ENCODE measurements at regions not wholly inside any gene's neighbourhood (a gene's known extent, or its start where the extent isn't known, plus 50 kb on each side); places are given as distances from the start of the nearest gene placed in this dataset.

DNA sequence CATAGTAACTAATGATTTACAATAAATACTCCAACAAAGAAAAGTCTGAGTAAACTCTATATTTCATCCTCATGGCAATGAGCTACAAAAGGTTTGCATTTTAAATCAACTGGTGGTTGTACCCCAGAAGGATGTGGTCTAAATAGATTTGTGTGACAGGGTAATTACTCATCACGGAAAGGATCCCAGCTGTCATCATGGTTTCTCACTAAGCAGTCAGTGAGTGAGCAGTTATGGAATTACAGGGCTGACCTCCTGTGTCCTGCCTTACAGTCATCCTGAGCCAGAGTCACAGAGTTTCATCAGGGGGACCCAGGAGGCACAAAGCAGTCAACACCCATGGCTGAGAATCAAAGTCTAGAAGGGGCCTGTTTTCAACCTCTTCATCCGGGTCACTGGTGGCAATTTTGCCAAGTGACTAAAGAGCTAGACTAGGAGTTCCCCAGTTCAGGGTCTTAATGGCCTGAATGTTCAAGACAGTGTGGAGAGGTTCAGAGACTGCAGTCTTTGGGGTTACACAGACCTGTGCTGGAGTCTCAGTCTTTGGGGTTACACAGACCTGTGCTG is 210.7 kb upstream of the SLC24A2 start:
- DNase-seq (ENCODE audit: low spot score): no peak

DNA sequence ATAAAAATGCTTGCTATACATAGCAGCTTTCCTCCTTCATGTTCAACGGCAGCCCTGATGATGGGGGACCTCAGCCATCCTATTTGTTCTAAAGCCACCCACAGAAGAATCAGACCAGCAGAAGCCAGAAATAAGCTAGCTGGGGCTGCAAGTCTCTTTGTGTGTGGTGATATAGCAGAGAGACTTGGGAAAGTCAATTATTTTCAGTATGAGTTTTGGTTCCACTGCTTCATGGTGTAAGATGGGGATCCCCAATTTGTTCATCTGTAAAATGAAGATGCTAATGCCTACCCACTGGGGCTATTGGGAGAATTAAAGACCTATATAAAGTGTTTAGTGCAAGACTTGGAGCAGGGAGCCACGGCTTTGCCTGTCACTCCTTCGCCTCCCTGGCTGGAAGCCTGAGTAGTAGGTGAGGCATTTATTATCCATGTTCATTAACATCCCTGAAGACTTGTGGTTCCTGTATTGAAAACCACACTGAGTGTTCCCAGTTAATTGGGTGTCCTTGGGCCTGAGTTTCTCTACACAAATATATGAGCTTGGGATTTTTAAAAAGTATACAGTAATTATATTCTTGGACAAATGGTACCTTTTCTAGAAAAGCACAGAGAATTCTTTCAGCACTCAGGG is 210.1 kb upstream of the SLC24A2 start:
- no peak for DNase-seq (ENCODE audit: low spot score)

DNA sequence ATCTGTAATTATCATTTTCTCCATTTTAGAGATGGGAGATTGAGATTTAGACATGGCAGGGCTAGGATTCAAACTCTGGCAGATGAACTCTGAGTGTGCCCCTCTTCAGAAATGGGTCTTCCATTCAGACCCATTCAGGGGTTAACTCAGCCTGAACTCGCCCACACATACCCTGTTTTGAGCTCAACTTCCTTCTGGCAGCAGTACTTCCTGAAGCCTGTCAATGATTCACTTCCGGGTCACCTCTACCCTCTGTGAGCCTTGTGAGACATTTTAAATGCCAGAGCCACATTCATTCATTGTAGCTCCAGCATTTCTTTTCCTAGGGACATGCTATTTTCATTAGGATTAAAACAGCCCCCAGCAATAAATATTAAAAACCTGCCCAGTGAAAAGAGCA is 209.3 kb upstream of the SLC24A2 start:
- no peak for DNase-seq (ENCODE audit: low spot score)

DNA sequence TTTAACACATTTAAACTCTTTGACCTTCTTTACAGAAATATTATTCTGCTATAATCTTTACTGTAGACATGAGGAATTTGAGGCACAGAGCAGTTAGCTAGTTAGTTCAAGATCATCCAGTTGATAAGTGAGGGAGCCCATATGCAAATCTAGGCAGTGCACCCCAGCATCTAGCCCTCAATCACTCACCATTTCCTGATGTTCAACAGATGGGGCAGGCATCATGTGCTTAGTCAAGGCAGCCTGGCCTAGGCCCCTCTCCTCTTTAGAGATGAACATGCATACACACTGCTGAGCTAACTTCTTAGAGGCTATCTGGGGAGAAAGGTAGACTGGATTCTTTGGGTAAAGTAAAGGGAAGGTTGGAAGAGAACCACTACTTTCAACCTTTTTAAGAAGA is 206.8 kb upstream of the SLC24A2 start:
- no peak for DNase-seq (ENCODE audit: low spot score)

DNA sequence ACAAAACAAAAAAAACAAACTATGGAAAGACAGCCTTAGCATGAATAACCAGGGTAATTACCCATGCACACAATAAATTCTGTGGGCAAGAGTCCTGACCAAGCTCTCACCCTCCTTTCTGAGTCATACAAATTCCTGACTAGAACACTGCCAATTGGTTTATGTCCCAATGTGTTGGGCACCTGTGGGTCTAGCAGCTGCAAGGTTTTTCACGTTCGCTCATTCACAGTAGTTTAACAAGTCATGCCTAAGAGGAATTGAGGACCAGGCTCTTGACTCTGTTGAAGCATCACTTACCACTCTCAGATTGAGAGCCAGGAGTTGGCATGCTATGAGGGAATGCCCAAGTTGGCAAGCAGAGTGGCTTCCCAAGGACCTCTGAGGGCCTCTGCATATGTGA is 205.5 kb upstream of the SLC24A2 start:
- DNase-seq (ENCODE audit: low spot score): no peak

DNA sequence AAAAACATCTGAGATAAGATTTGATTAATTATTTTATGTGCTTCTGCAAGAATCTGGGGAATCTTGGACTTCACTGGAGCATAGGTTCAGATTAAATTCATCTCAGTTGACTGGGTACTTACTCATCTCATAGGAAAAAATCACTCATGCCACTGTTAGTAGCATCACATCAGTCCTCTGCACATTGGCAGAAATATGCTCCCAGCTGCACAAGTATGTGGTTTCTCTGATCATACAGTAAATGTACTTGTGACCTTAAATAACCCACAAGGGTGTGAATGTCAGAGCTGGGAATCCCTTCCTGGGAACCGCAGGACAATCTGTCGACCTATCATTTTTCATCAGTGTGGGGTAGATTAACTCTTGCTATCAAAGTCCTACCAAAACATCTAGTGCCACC is 203.7 kb upstream of the SLC24A2 start:
- no peak for DNase-seq (ENCODE audit: low spot score)

DNA sequence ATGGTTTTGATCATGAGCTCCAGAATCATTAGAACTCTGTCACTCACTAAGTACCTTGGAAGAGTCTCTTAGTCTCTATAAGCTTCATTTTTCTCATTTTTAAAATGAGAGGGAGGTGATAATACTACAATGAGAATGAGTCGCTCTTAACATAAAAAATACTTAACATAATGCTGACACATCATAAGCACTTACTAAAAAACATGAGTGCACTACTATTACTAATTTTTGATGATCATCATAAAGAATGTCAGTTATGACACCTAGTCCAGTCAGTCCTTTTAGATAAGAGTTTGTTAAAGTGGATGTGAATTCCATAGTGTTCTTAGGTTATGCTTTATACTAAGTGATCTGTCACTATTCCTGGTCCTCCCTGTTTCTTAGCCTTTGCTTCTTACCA is 200.4 kb upstream of the SLC24A2 start:
- DNase-seq (ENCODE audit: low spot score): no peak

DNA sequence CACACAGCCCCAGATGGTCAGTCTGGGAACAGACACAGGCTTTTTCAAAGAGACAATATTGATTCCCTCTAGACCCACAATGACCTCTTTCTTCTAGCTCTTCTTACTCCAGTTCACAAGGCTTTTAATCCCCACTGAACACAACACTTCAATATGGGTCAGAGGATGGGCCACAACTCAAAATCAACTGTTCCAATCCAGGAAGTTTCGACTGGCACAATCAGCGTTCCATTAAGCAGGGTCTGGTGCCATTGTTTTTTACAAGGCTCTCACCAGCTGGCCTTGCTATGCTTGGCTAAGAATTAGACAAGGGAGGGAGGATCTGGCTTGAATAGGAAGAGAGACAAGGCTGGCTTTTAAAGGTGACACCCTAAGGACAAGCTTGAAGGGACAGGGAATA is 199.4 kb upstream of the SLC24A2 start:
- peak; percentile 72 for DNase-seq (ENCODE audit: low spot score)

DNA sequence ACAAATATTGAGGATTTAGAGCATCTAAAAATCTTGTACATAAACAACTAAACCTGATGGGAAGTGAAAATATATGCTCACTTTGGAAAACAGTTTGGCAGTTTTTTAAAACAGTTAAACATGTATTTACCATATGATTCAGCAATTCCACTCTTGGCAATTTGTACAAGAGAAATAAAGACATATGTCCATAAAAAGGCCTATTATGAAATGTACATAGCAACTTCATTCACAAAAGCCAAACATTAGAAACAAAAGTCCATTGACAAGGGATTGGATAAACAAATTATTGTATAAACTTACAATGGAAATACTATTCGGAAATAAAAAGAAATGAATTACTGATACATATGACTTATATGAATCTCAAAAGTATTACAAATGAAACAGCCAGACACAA is 196.2 kb upstream of the SLC24A2 start:
- DNase-seq (ENCODE audit: low spot score): no peak

DNA sequence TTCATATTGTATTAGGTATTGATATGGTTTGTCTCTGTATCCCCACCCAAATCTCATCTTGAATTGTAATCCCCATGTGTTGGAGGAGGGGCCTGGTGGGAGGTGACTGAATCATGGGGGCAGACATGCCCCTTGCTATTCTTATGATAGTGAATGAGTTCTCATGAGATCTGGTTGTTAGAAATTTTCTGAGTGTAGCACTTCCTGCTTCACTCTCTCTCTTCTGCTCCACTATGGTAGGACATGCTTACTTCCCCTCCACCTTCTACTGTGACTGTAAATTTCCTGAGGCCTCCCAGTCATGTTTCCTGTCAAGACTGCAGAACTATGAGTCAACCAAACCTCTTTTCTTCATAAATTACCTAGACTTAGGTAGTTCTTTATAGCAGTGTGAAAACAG is 187.4 kb upstream of the SLC24A2 start:
- DNase-seq (ENCODE audit: low spot score): no peak

DNA sequence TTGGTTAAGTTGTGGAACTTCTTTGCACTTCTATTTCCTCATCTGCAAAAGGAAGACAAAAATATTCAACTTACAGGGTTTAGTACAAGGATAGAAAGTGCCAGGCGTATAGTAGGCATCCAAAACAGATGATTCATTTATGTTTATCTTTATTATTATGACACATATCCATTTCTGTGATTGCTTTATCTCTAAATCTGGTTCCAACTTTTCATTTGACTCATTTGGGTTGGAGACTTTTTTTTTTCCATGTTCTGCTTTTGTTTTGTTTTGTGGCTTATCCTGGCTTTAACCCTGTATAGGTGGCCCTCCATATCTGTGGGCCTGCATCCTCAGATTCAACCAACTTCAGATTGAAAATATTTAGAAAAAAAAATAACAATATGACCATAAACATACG is 186.7 kb upstream of the SLC24A2 start:
- no peak for DNase-seq (ENCODE audit: low spot score)

DNA sequence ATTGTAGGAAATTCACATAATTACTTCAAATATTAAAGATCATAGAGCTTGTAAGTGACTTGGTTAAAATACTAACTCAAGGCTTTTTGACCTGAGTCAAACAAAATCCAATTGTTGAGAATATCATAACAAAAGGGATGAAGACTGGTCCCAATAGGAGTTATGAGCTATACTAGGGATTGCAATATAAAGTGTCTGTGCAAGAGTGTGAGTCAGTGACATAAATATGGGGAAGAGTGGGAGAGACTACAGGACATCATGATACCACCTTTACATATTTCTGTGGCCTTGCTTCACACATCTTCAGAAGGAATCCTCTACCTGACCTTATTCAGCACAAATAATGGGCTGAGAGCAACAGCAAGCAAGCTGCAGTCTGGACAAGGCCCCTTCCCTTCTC is 180.9 kb upstream of the SLC24A2 start:
- no peak for DNase-seq (ENCODE audit: low spot score)

DNA sequence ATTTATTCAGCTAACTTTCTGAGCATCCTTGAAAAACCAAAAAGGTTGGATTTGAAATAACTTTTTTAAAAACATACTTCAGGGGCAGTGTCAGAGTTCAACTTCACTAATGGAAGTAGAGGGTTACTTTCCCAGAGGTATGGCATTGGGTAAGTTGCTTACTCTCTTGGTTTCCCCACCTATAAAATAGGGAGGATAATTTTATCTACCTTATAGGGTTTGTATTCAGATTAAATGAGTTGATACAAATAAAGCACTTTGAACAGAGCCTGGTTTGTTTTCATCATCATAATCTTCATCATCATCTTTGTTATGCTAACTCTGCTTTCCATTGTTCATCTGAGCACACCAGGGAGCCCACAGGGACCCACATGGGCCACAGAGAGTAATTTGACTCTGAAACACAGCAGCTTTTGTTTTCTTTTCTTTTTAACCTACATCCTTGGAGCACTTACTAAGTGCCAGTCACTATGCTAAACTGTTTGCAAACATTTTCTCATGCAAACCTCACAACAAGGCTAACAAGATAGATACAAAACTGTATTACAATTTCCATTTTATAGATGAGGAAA is 179.1 kb upstream of the SLC24A2 start:
- no peak for DNase-seq (ENCODE audit: low spot score)

DNA sequence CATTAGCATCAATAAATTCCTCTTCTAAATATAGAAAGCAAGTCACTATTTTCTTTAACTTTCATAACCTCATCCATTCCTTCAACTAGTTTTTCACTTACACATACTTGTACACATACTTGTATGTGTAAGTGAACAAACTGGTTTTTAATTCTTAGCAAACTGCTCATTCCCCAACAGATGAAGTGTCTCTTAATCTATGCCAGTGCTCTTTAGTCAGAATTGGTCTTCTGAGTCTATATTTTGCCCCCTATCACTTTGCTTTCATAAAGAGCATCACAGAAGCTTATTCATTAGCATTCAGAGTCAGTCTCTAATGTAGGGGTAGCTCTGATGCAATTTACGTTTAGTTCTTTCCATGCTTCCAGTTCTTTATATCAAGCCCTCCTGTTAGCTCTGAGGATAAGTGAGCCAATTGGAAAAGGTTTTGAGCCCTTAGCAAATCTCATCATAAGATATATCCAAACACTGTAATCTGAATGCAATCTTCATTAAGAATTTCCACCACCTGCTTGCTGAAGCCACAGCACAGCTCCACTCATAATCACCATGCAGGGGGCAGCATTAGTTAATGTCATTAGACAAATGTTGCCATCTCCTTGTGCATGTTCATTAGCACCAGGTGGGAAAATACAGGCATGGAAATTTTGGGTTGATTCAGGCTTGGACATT is 178.5 kb upstream of the SLC24A2 start:
- DNase-seq (ENCODE audit: low spot score): no peak

DNA sequence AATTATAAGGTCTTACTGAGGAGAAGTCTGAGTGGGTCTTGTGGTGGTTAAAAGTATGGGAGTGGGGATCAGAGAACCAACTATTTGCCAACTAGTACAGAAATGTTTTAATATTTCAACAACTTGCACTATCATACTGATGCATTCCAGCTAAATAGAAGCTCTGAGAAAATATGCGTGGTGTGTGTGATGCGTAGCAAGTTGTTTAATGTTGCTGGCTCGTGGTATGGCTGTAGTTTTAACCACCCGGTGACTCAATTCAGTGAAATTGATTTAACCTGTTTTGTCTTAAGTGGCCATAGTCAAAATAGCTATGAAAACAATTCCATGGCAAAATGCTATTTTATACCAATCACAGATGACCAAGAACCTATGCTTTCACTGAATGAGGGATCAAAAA is 176.5 kb upstream of the SLC24A2 start:
- DNase-seq (ENCODE audit: low spot score): no peak

DNA sequence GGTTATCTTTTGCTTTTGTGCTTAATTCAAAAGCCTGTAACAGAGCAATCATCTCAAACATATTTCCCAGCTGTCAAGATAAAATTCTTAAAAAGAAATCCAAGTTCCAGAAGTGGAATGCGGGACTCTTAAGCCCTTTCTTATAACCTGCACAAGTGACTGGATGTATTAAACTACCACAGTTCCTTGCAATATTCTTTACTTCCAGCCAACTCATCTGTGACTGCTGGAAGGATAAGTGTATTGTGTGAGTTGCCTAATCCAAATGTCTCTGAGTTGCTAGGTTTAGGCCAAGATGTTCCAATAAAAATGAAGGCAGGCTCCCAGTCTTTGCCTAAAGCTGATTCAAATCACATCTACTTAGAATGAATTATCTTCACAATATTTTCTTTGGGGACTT is 159.2 kb upstream of the SLC24A2 start:
- DNase-seq (ENCODE audit: low spot score): no peak

DNA sequence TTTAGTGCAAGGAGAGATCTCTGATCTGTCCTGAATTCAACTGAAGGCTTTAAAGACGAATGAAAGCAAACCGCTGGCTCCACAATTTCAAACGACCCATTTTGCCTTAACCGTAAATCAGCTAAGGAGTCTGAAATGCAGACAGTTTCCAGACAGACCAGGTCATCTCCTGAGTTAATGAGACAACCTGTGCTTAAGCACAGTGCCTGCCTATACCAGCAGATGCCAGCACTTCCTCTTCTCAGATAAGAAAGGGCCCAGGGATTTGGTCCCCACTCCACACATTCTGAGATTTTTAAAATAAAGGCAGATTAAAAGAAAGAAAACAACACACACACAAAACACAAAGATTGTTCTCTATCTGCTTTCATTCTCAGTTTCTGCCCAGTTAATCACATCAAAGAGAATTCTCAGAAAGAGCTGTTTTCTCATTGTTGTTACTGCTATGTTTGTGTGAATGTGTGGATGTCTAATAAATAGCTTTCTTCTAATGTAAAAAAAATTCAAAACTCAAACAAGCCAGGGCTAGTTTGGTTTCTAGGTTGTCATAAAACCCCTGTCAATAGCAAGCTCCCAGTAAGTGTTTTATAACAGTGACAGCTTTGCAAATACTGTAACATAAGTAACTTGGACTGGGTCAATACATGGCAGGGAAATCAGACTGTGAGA is 157.7 kb upstream of the SLC24A2 start:
- DNase-seq (ENCODE audit: low spot score): no peak

DNA sequence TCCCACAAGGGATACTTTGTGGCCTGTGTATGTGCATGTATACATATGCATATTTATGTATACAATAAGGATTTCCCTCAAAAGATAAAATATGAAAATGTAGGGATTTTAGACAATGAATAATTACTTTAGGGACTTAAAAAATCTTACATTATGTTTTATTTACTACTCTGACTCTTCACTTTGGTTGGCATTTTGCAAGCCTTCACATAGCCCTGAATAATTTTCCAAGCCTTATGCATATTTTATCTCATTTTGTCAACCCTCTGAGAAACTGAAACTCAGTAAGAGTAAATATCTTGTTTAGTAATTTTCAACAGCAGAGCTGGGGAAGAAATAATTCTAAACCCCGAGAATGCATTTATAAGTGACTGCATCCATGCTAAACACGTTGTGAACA is 153.0 kb upstream of the SLC24A2 start:
- DNase-seq (ENCODE audit: low spot score): no peak

DNA sequence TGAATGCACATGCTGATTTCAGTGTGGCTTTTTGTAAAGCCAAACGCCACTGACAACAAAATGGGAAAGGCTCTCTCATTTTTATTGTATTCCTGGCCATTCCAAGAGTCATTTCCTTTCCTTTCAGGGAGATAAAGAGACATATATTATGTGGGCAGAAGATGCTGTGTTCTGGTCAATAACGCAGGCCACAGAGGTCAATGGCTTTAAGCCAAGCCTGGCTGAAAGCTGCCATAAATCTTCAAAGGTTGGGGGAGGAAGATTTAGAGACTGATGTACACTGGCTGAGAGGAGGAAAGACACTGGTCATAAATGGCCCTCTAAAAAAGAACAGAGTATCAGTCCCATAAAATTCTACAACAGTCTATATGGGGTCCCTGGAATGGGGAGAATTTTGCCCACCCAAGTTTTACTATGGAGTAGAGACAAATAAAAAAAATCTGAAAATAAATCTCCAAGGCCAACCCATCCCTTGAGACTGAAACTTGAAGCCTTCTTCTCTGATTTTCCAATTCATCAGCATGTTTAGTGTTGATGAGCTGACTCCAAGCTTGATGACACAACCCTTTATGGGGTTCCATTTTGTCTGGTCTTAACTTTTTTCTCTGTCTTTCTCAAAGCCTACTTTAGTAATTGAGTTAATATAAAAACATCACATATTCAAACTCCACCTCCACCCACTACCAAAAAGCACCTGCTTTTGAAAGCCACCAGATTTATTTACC is 152.1 kb upstream of the SLC24A2 start:
- DNase-seq (ENCODE audit: low spot score): no peak

DNA sequence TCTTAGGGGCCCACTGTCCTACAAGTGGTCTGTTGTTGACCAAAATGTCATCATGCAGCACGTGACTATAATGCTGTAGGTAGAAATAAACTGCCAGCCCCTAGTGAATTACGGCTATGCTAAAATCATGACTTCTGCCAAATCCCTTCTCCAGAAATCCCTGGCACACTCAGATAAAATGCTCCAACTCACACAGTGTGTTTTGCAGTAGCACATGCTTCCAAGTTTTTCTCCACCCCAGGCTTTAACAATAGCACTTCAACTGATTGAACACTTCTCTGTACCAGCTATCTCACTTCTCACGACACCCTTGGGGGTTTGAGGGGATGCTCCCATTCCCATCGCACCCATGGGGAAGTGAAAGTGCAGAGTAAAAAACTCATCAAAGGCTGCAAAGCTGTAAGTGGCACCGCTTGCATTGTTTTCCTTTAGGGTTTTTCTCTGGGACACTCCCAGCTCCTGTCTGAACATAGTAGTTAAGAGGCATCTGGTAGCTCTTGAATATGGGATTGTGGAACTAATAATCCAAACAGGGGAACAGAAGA is 151.0 kb upstream of the SLC24A2 start:
- no peak for DNase-seq (ENCODE audit: low spot score)

DNA sequence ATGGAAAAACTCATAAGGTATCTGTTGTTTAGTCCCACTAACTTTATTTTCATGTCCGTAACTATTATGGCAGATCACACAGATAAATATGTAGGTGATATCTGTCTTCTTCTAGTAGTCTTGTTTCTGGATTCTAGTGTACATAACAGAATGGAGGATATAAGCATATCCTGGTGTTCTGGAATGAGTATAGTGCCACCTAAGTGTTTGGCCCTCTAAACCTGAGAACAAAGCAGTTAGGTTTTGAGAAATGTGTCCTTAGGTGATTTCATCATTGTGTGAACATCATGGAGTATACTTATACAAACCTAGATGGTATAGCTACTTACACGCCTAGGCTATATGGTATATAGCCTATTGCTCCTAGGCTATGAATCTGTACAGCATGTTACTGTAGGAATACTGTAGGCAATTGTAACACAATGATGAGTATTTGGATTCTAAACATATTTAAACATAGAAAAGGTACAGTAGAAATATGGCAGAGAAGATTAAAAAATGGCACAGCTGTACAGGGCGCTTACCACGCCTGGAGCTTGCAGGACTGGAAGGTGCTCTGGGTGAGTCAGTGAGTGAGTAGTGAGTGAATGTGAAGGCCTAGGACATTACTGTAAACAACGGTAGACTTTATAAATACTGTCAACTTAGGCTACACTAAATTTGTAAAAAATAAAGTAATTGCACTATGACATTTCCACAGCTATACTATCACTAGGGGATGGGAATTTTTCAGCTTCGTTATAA is 150.3 kb upstream of the SLC24A2 start:
- DNase-seq (ENCODE audit: low spot score): no peak

All from putamen (tissue), 1 donor.